ENCODE measurements at regions not wholly inside any gene's neighbourhood (a gene's known extent, or its start where the extent isn't known, plus 50 kb on each side); places are given as distances from the start of the nearest gene placed in this dataset.
"Not testable (repeated sequence)": the region's sequence is repeated elsewhere in the genome, so short reads cannot be mapped to it uniquely, and the experiment has no call there.

GRCh38 chr1:157255891-157256290 is 117.7 kb upstream of the ETV3 start:
- not testable (repeated sequence) for DNase-seq (ENCODE audit: low read depth in 2 of 2)

GRCh38 chr1:157254183-157254582 is 116.0 kb upstream of the ETV3 start:
- DNase-seq (ENCODE audit: low read depth in 2 of 2) = not testable (repeated sequence)

- no peak for DNase-seq (ENCODE audit: low read depth in 2 of 2)
Measured at GRCh38 chr1:157252473-157252872, 114.3 kb upstream of the ETV3 start.

GRCh38 chr1:157249739-157250138 is 111.5 kb upstream of the ETV3 start:
- no peak for DNase-seq (ENCODE audit: low read depth in 2 of 2)

GRCh38 chr1:157249326-157249725 is 111.1 kb upstream of the ETV3 start:
- DNase-seq (ENCODE audit: low read depth in 2 of 2) = no peak

GRCh38 chr1:157247764-157248049 is 109.5 kb upstream of the ETV3 start:
- DNase-seq (ENCODE audit: low read depth in 2 of 2) = not testable (repeated sequence)

GRCh38 chr1:157247005-157247763 is 109.0 kb upstream of the ETV3 start:
- DNase-seq (ENCODE audit: low read depth in 2 of 2) = no peak

GRCh38 chr1:157245823-157246222 is 107.6 kb upstream of the ETV3 start:
- no peak for DNase-seq (ENCODE audit: low read depth in 2 of 2)

- no peak for DNase-seq (ENCODE audit: low read depth in 2 of 2)
Measured at GRCh38 chr1:157241185-157241538, 103.0 kb upstream of the ETV3 start.

GRCh38 chr1:157240495-157241184 is 102.4 kb upstream of the ETV3 start:
- DNase-seq (ENCODE audit: low read depth in 2 of 2) = no peak

- DNase-seq (ENCODE audit: low read depth in 2 of 2) = no peak
Measured at GRCh38 chr1:157239936-157240335, 101.7 kb upstream of the ETV3 start.

GRCh38 chr1:157238585-157238984 is 100.4 kb upstream of the ETV3 start:
- no peak for DNase-seq (ENCODE audit: low read depth in 2 of 2)

- DNase-seq (ENCODE audit: low read depth in 2 of 2) = no peak
Measured at GRCh38 chr1:157237981-157238380, 99.8 kb upstream of the ETV3 start.

GRCh38 chr1:157237522-157237921 is 99.3 kb upstream of the ETV3 start:
- no peak for DNase-seq (ENCODE audit: low read depth in 2 of 2)

- no peak for DNase-seq (ENCODE audit: low read depth in 2 of 2)
Measured at GRCh38 chr1:157236072-157236471, 97.9 kb upstream of the ETV3 start.

- no peak for DNase-seq (ENCODE audit: low read depth in 2 of 2)
Measured at GRCh38 chr1:157235307-157235706, 97.1 kb upstream of the ETV3 start.

- no peak for DNase-seq (ENCODE audit: low read depth in 2 of 2)
Measured at GRCh38 chr1:157234705-157235273, 96.6 kb upstream of the ETV3 start.

- DNase-seq (ENCODE audit: low read depth in 2 of 2) = no peak
Measured at GRCh38 chr1:157233131-157233530, 94.9 kb upstream of the ETV3 start.

GRCh38 chr1:157231846-157232525 is 93.8 kb upstream of the ETV3 start:
- no peak for DNase-seq (ENCODE audit: low read depth in 2 of 2)

GRCh38 chr1:157230500-157230899 is 92.3 kb upstream of the ETV3 start:
- no peak for DNase-seq (ENCODE audit: low read depth in 2 of 2)

GRCh38 chr1:157227700-157228099 is 89.5 kb upstream of the ETV3 start:
- DNase-seq (ENCODE audit: low read depth in 2 of 2) = no peak

GRCh38 chr1:157226739-157227138 is 88.5 kb upstream of the ETV3 start:
- no peak for DNase-seq (ENCODE audit: low read depth in 2 of 2)

- no peak for DNase-seq (ENCODE audit: low read depth in 2 of 2)
Measured at GRCh38 chr1:157219600-157219999, 81.4 kb upstream of the ETV3 start.
